Epidermal melanocyte (primary cell): ENCODE measurements at regions not wholly inside any gene's neighbourhood (a gene's known extent, or its start where the extent isn't known, plus 50 kb on each side); places are given as distances from the start of the nearest gene placed in this dataset.
"Not testable (repeated sequence)": the region's sequence is repeated elsewhere in the genome, so short reads cannot be mapped to it uniquely, and the experiment has no call there.

Experiments
- DNase-seq: peaks from one replicate; pipeline ENCODE4 v3.0.0; 2011; ENCODE audit warnings: low spot score; ENCODE audit not compliant: insufficient read length

DNA sequence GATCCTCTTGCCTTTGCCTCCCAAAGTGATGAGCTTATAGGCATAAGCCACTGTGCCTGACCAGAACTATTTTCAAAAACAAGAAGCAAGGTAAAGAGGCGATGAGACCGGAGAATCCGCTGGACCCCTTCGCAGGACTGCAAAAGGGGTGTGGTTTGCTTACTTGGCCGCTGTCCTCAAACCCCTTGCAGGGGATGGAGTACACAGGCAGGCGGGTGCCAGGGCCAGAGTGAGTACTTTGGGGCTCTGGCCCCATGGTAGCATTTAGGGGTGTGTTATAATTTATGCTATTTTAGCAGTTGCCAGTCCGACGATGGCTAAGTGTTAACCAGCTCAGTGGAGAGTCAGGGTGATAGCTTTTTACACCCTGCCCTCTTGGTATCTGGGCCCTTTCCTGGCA is 1454.9 kb downstream of the HACE1 start:
- no peak for DNase-seq

DNA sequence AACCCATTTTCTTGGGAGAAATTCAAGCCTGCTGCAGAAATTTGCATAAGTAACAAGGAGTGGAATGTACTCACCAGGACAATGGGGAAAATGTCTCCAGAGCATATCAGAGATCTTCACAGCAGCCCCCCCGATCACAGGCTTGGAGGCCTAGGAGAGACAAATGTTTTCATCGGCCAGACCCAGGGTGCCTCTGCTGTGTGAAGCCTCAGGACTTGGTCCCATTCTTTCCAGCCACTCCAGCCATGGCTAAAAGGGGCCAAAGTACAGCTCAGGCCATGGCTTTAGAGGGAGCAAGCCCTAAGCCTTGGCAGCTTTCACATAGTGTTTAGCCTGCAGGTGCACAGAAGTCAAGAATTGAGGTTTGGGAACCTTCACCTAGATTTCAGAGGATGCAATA is 1463.0 kb downstream of the HACE1 start:
- no peak for DNase-seq

DNA sequence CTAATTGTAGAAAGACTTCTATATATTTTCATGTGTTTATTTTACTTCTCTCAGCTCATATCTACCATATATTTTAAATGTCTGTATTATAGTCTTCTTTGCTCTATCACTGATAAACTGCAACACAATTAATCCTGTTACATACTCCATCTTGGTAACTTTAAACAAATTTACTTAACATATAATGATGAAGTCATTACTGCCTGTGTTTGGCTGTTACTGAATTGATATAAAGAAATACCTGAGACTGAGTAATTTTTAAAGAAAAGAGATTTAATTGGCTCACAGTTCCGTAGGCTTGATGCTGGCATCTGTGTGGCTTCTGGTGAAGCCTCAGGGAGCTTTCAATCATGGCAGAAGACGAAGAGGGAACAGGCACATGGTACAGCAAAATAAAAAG is 1480.4 kb downstream of the HACE1 start:
- DNase-seq: no peak

DNA sequence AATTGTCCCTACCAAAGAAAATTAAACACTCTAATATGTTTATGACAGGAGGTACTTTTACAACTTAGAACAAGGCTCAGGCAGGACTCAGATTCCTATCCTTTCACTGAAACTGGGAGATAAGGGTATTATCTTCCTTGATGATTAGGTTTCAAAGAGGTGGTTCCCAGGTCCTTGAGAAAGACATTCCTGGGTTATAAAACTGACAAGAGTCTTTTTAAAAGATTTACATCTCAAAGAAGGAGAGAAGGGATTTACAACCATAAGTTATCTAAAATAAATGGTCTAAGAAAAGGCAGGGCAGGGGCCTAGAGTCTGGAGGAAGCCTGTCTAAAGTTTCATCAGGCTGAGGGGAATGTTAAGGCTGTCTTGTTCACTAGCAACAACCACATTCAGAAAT is 1492.5 kb downstream of the HACE1 start:
- no peak for DNase-seq

DNA sequence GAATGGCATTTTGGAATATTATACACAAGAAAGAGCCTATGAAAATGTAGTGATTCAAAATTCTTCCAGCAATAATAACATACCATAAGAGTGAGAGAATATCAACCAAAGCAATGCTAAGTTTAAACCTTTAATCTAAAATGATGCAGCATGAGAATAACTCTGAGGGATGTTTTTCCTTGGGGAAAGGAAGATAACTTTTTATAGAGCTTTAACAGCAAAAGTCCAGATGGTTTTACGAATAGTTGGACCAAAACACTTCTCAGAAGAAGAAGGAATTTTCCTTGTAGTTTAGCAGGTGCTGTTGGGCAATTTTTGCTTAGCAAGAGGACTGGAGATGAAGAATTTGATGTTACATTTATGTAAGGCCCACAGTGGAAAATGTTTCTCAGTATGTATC is 1503.2 kb downstream of the HACE1 start:
- no peak for DNase-seq

GRCh38 chr6:103344554-103345163 is 1515.1 kb downstream of the HACE1 start:
- no peak for DNase-seq

DNA sequence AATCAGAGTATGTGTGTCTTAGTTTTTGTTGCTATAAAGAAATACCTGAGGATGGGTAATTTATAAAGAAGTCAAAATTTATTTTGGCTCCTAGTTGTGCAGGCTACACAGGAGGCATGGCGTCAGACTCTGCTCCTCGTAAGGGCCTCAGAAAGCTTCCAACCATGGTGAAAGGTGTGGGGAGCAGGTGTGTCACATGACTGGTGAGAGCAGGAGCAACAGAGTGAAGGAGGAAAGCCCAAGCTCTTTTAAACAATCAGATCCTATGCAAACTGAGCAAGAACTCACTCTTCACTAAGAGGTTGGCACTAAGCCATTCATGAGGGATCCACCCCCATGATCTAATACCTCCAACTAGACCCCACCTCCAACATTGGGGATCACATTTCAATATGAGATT is 1524.3 kb downstream of the HACE1 start:
- no peak for DNase-seq

- DNase-seq: no peak
Observed at GRCh38 chr6:103326760-103327757, 1532.7 kb downstream of the HACE1 start.

GRCh38 chr6:103313432-103313831 is 1546.3 kb downstream of the HACE1 start:
- no peak for DNase-seq

DNA sequence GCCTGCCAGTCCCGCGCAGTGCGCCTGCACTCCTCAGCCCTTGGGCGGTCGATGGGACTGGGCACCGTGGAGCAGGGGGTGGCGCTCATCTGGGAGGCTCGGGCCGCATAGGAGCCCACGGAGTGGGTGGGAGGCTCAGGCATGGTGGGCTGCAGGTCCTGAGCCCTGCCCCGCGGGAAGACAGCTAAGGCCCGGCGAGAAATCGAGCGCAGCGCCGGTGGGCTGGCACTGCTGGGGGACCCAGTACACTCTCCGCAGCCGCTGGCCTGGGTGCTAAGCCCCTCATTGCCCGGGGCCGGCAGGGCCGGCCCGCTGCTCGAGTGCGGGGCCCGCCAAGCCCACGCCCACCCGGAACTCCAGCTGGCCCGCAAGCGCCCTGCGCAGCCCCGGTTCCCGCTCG is 1565.3 kb downstream of the HACE1 start:
- DNase-seq: not testable (repeated sequence)

- no peak for DNase-seq
Observed at GRCh38 chr6:103284835-103285234, 1574.9 kb downstream of the HACE1 start.

DNA sequence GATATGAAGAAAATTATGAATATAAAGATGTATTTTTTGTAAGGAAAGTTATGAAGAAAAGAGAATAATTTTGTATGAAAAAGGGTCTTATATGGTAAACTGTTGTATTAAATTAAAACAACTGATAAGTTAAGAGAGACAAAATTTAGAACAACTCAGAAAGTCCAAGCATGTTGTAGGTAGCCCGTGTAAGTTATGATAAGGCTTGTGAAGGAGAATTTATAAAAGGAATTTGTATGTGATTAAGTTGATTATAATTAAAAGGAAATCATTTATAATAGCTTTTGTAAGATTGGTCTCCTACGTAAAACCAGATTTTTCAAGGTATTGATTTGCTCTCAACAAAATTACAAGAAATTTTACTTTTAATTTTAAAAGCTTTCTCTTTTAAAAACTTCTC is 1579.3 kb downstream of the HACE1 start:
- no peak for DNase-seq

DNA sequence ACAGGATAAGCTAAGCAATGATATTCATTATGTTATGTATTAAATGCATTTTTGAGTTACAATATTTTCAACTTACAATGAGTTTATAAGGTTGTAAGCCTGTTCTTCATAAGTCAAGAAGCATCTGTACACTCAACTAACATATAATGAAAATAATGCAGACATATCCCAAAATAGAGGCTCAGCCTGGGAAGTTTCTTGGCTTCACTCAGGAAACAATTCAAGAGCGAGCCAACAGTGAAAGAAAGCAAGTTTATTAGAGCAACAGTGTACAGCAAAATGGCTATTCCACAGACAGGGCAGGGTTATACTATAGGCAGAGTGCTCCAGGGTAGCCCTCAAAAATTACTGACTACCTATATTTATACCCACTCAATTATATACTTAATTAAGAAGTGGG is 1581.8 kb downstream of the HACE1 start:
- DNase-seq: no peak

- no peak for DNase-seq
Observed at GRCh38 chr6:103273048-103273447, 1586.7 kb downstream of the HACE1 start.

DNA sequence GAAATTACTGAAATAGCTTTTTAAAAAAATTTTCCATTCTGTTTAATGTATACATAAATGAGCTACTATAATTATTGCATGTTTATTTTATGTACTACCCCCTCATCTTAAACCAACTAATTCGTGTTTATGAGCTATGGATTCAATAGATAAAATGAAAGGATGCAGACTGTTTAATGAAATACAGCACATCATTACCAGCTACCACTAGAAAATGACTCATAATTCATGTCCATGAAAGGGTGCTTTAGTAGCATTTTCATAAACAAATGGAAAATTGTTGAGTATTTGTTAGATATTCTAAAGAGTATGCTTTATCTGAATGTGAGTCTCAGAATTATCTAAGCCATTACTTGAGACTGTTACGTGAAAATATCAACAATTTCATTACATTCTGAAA is 1590.1 kb downstream of the HACE1 start:
- DNase-seq: no peak

DNA sequence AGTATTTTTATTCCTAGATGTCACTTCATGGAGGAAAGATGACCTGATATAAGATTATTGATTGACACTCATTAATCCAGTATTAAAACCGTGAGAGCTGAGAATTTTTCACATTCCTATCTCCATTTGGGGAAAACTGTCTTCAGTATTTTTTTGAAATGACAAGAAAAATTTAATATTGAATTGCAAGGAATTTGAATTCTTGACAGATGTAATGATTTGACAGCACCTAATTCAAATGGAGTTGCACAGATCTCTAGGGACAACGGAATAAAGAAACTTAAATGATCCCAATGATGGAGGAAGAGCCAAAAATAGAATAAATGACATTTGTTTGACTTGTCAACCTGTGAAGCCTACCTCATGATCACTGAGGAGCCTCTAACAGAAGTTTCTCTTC is 1591.4 kb downstream of the HACE1 start:
- DNase-seq: no peak

- no peak for DNase-seq
Observed at GRCh38 chr6:103264020-103264419, 1595.7 kb downstream of the HACE1 start.

DNA sequence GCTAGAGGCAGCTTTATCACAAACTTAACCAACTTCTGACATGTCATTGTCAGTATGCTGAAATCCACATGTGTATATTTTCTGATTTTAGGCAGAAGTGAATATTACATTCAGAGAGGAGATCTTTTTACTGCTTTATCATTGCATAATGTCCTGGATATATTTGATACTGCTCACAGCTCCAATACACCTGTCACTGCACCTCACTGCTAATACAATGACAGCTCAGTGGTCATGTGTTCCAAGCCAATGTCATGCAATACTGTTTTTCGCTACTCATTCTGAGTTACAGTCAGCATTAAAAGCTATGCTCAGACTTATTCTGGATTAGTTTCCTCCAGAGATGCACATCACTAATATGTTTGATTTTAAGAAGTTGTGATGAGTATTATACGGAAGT is 1604.6 kb downstream of the HACE1 start:
- no peak for DNase-seq

DNA sequence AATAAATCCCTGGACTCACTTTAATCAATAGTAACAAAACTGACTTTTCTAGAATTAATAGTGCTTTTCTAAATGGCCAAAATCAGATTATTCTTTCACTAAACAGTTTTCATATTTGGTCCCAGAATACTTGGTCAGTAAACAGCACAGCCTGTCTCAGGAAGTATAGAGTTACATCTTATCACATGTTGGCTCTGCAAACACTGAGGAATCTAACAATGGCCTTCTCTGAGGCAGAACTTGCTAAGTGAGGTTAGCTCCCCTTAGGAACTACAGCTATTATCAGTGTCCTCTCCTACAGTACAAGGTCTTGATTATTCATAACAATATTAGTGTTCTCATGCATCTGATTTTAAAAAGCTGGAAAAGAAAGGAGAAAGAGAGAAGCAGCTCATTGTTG is 1622.8 kb downstream of the HACE1 start:
- DNase-seq: no peak

GRCh38 chr6:103231181-103231580 is 1628.5 kb downstream of the HACE1 start:
- DNase-seq: no peak

- no peak for DNase-seq
Observed at GRCh38 chr6:103215847-103216246, 1643.9 kb downstream of the HACE1 start.

- no peak for DNase-seq
Observed at GRCh38 chr6:103210686-103211085, 1649.0 kb downstream of the HACE1 start.

DNA sequence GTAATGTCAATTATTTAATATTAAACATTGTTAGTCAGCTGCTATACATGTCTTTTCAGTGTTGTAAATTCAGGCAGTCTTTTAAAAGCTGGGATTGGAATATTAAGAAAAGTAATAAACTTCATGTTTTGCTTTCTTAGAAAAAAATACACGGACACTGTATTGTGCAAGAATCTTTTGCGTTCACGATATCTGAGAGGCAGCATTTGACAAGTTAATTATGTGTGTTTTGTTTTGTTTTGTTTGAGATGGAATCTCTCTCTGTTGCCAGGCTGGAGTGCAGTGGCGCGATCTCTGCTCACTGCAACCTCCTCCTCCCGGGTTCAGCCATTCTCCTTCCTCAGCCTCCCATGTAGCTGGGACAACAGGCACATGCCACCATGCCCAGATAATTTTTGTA is 1661.3 kb downstream of the HACE1 start:
- DNase-seq: no peak
